GM19438 (cell line): ENCODE measurements at regions not wholly inside any gene's neighbourhood (a gene's known extent, or its start where the extent isn't known, plus 50 kb on each side); places are given as distances from the start of the nearest gene placed in this dataset.
"Not testable (repeated sequence)": the region's sequence is repeated elsewhere in the genome, so short reads cannot be mapped to it uniquely, and the experiment has no call there.

Experiments
- ATAC-seq: cut with Tn5 transposase; IDR thresholded peaks from one replicate; pipeline ENCODE4 v1.9.1; 2021; ENCODE audit warnings: low read depth; ENCODE audit not compliant: unreplicated experiment

DNA sequence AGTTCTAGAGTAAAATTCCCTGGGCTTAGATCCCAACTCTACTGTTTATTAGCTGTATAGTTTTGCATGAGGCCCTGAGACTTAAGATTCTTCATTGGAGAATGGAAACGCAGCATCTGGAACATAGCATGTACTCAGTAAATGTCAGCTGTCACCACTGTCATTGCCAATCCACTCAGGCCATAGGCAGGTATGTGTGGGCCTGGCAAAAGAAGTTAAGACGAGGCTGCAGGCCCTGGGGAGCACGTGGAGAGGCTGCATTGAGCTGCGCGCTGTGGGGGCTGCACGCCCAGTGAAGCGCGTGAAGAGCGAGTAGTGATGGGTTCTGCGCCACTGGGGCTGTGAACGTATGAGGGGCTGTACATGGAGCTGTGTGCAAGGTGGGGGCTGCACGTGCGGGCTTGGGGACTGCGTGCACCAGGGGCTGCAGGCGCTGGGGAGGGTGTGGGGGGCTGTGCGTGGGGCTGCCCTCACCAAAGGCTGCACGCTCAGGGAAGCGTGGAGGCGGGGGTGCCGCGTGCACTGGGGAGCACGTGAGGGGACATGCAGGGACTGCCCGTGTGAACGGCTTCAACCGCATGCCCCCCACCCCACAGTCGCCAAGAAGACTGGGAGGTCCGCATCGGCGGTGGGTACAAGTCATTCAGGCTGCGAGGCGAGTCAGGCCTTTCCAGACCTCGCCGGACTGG is 85.5 kb downstream of the PRR15 start:
- ATAC-seq = no peak

DNA sequence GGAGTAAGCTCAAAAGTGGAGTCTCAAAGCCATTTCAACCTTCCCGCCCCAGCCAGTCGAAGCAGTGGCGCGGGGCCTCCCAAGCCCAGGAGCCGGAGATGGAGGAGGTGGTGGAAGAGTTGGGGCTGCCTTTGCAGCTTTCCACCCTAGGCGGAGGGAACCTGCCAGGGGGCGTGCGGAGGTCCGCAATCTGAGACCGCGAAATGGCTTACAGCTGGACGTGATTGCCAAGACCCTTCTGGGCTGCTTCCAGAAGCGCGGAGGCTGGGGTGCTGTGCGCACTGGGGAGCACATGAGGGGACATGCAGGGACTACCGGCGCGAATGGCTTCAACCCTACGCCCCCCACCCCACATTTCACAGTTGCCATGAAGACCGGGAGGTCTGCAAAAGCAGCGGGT is 86.2 kb downstream of the PRR15 start:
- no peak for ATAC-seq

DNA sequence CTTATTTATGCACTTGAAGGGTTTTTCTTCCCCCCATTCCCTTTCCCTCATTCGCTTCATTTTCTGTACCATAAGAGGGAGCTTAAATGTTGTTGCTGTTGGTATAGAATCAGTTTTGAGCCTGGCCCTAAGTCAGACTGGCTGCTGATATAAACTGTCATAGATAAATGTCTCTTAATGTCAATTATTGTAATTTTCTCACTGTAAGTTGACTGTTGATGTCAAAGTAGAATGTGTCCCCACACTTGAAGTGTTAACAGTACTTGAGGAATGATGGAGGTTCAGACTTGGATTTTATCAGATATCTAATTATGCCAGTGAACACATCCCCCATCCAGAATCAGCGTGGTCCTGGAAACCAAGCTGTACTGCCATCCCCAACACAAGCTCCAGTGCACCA is 87.8 kb downstream of the PRR15 start:
- ATAC-seq = no peak

DNA sequence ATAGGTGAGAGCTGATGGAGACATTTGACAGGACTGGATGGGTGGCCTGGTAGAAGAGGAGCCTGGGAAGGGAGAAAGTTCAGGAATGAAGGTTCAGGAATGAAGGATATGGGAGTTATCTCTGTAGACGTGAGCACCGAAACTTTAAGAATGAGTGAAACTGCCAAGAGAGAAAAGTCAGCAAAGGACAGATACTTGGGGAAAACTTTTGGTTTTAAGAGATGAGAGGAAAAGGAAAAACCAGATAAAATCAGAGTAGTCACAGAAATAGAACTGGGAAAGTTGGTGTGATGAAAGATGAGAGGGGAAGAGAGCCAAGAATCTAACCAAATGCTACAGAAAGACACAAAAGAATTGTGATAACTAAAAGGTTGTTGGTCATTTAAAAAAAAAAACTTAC is 88.9 kb downstream of the PRR15 start:
- no peak for ATAC-seq

DNA sequence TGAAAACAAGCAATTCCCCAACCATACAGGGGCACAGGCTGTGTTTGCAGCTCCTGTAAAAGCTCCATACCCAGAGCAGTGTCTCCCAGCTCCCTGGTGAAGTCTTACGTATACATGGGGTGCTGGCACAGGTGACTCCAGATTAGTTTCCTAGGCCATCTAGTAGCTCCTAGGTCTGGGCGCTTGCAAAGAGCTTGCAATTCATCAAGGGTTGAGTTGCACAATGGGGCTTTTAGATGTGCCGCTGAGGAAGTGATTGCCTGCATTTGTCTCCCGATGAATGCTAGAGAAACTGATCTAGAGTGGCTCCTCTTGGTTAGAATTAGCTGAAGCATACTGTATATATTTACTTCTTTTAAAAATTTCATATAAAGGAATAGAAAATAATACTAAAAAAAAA is 90.7 kb downstream of the PRR15 start:
- ATAC-seq = not testable (repeated sequence)

DNA sequence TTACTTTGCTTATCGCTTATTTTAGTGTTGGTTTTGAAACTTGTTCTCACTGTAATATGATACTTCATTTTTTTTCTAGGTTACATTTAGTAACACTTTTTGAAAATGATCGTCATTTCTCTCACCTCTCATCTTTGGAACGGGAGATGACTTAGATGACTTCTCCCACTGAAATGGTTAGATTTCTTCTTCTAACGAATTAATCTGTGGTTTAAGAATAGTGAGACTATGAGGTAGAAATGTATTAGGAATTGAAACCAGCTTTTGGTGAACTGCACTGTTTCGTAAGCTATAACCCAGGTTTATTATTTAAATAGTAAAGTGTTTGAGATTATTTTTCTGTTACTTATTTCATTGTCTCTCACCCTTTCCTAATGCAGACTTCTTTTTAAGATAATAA is 93.7 kb downstream of the PRR15 start:
- ATAC-seq = no peak

DNA sequence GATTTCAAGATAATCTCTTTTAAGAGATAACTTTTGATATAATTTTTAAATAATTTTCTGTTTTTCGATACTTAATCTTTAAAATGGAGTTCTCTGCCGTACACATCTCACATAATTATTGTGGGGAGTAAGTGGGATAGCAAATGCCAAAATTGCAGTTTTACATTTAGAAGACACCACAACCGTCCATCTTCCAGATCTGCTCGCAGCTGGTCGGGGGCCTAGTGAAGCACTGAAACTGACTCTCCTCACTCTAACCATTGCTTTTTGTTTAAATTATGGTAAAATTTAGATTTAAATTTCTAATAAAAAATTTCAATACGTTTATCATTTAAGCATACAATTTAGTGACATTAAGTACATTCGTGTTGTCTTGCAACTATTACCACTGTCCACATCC is 94.2 kb downstream of the PRR15 start:
- no peak for ATAC-seq

DNA sequence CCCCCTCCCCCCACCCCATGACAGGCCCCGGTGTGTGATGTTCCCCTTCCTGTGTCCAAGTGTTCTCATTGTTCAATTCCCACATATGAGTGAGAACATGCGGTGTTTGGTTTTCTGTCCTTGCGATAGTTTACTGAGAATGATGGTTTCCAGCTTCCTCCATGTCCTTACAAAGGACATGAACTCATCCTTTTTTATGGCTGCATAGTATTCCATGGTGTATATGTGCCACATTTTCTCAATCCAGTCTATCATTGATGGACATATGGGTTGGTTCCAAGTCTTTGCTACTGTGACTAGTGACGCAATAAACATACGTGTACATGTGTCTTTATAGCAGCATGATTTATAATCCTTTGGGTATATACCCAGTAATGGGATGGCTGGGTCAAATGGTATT is 95.6 kb downstream of the PRR15 start:
- ATAC-seq = not testable (repeated sequence)

DNA sequence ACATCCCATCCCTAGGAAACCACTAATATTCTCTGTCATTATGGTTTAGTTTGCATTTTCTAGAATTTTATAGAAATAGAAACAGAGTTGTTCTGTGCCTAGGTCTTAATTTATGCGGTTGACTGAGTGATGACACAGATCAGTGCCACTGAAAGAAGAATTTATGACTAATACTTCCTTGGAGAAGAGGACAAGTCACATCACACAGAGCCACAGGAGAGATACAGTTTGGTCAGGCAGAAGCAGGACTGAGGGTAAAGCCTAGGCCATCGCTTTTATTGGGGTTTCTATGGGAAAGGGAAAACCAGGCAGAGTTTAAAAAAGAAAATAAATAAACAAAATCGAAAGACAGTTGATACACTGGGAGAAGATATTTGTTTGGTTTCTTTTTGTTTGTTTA is 99.3 kb downstream of the PRR15 start:
- not testable (repeated sequence) for ATAC-seq

DNA sequence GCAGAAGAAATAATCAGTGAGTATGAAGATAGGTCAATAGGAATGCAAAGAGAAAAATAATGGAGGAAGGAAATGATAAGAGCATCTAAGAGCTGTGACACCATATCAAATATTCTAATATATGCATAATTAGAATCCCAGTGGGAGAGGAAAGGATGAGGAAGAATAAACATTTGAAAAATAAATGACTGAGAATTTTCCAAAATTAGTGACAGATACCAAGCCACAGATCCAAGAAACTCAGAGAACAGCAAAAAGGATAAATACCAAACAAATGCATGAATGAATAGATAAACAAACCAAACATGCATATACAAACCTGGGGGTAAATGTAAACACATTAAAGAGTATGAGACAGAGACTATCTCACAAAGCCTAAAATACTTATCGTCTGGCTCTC is 101.4 kb downstream of the PRR15 start:
- not testable (repeated sequence) for ATAC-seq

DNA sequence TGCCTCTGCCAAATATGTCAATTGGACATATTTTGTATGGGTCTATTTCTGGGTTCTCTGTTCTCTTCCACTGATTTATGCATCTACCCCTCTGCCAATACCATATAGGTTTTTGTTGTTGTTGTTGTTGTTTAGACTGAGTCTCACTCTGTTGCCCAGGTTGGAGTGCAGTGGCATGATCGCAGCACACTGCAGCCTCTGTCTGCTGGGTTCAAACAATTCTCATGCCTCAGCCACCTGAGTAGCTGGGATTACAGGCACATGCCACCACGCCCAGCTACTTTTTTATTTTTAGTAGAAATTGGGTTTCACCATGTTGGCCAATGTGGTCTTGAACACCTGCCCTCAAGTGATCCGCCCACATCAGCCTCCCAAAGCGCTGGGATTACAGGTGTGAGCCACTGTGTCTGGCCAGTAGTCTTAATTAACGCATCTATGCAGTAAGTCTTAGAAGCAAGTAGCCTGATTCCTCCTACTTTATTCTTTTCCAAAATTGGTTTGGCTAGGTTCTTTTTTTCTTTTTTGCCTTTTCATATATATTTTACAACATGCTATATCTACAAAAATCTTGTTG is 103.5 kb downstream of the PRR15 start:
- not testable (repeated sequence) for ATAC-seq

DNA sequence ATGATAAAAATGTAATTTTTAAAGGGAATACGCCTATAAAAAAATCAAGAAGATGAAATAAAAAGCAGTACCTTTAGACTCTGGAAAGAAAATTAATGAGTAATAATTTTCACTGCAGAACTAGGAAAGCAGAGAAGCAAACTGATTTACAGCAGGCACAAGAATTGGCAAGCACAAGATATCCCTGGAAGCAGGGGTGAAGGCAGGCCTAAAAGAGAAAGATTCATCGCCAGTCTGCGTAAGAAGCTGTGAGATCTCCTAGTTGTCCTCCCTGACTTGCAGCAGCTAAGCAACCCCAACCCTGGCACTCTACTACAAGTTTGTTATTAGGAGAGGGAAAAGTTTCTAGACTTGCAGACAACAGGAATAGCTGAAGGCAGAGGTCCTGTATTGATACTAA is 107.7 kb downstream of the PRR15 start:
- ATAC-seq = not testable (repeated sequence)

DNA sequence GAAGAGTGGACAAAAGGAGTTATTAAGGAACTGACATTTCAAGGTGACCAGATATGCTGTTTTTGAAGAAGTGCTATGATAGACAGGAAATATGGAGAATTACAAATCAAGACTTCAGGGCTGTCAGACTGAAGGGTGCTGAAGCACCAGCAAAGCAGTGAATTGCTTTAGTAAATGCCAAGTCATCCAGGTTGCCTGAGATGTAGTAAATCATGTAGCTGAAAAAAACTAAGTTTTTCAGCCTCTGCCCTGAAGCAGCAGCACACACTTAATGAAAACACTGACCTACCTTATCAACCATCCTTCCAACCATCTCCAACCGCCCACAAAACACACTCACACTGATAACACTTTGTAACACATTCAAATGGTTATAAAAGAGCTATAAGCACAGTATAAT is 110.0 kb downstream of the PRR15 start:
- not testable (repeated sequence) for ATAC-seq

DNA sequence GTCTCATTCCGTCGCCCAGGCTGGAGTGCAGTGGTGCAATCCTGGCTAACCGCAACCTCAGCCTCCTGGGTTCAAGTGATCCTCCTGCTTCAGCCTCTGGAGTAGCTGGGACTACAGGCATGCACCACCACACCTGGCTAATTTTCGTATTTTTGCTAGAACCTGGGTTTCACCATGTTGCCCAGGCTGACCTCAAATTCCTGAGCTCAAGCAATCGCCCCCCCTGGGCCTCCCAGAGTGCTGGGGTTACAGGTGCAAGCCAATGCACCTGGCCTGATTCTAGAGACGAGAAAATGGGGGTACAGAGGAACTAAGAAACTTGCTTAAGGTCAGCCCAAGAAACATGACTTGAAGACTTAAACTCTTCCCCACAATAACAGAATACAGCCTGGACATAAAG is 111.0 kb downstream of the PRR15 start:
- ATAC-seq = not testable (repeated sequence)

DNA sequence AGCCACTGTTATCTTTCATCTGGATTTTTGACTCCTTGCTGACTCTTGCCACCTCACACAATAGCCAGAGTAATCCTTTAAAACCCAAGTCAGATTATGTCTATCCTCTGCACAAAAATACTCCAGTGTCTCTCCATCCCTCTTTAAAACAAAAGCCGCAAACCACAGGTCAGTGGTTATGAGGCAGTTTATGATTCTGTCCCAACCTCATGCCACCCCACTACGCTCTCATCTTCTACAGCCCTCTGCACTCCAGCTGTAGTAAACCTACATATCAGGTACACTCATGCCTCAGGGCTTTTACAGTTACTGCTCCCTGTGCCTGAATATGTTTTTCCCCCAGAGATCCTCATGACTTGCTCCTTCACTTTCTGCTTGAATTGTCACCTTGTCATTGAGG is 113.6 kb downstream of the PRR15 start:
- not testable (repeated sequence) for ATAC-seq

DNA sequence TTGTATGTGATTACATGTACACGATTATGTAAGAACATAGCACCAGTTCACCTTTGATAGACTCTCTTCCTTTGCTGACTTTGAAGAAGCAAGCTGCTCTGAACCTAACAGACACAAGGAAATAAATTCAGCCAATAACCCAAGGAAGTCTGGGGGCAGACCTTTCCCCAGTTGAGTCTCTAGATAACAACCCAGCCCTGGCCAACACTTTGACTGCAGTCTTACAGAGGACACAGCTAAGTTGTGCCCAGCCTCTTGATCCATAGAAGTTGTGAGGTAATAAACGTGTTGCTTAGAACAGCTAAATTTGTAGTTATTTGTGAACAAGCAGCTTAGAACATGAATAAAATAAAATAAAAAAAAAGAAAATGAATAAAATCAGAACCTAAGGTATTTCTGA is 116.3 kb downstream of the PRR15 start:
- ATAC-seq = not testable (repeated sequence)

DNA sequence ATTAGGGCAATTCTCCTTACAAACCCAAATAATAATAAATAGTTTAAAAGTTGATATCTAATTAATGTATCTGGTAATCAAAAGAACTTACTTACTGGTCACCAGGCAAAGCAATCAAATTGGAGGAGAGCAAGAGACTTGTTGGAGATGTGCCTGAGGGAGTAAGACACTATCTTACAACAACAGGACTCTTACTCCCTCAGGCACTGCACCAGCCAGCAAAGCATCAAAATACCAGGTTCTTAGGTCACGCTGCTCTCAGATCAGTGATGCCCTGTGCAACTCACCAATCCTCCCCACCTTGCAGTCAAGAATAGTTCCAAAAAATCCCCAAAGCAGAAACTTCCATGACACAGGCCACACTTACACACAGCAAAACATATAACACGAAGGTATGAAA is 117.0 kb downstream of the PRR15 start:
- not testable (repeated sequence) for ATAC-seq

DNA sequence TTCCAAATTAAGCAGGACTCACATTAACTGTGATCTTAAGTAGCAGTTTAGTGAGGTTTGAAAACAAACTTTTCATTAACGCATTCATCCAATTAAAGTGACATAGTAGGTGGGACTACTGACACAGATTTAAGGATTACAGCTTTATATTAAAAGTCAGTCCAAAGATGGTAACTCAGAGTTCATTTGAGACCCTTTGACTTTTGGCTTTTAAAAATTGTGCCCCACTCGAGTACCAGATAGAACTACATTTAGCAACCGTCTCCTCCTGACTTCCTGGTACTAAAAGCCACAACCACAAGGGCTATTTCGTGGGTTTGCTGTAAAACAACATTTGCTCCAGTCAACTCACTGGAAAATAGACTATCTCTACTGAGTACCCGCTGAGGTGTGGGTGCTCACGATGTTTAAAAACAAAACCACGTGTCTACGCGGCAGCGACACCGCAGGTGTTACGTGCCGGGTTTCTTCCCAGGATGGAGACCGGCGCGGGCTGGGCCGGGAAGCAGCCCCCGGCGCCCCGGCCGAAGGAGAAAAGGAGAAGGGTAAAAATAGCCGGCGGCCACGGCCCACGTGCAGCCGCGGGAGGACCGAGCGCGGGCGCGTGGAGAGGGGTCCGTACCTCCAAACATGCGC is 120.6 kb downstream of the PRR15 start:
- peak; percentile 14 for ATAC-seq

DNA sequence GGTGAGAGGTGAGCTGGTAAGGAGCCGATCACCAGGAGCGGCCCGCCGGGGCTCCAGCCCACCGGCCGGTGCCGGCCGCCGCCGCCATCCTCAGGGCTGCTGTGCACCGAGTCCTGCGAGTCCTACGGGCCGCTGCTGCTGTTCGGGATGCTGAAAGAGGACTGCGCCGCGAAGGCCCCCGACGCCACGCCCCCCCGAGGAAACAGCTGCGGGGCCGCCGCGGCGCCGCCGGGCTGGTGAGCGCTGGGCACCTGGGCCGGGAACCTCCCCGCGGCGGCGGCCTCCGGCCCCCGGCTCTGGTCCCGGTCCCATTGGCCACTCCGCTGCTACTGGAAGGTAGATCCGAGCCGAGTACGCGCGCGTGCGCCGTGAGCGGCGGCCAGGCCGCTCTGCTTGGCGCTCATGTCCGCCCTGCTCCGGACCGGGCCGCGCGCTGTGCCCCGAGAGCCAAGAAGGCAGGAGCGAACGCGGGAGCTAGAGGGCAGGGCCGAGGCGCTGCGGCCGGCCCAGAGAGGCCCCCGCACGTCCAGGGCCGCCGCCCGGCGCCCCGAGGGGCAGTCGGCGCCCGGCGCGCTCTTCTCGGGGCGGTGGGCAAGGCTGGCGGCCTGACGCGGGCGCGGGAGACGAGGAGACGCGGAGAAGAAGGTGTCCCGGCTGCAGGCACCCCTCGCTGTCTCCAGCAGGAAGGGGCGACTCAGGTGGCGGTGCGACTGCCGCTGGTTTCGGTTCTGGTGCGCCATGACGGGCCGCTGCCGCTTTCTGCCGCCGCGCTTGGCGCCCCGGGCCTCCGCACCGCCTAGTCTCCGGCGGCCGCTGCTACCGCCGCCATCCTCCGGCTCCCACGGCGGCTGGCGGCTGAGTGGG is 121.3 kb upstream of the WIPF3 start:
- peak; percentile 64 for ATAC-seq

DNA sequence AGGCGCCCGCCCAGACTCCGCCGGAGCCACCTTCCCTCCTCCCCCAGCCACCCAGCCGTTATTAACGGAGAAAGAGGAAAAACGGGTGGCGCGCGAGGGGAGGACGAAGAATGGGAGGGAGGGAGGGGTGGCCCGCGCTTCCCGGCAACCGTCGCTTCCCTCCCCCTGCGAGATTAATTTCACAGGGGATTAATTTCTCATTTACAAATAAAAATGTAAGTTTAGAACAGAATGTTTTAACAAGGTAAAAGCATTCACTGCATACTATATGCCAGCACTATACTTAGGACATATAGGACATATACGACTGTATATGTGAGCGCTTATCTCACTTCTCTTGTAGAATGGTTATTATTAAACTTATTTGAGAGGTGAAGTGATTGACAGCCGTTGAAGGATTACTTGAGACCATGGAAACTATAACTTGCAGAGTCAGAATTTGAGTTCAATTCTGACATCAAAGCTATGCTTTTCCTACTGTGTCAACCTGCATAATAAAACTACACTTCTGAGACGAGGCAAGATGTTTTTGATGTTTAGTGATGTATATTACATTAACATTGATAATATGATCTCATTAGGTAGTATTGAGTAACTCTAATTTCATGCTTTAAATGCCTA is 120.5 kb upstream of the WIPF3 start:
- peak; percentile 13 for ATAC-seq

DNA sequence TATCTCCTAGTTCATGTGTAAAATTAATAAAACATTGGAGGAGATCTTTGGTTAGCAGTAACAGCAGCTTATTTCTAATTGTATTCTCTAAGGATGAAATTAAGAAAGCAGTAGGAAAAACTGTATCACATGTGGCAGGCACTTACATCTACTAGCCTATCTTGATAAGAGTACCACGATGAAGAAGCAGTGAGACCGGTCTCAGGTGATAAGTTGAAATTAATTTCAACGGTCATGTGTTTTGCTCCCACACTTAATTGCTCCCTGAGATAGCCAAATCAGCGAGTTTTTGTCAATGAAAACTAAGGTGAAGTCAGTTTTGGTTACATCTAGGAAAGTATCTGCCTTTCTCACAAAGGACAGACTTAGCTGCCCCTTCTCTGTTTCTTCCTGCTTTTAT is 115.8 kb upstream of the WIPF3 start:
- ATAC-seq = not testable (repeated sequence)
